Loucy (cell line): ENCODE measurements at regions not wholly inside any gene's neighbourhood (a gene's known extent, or its start where the extent isn't known, plus 50 kb on each side); places are given as distances from the start of the nearest gene placed in this dataset.

Experiments used
- H2AFZ ChIP-seq: fragments of 200-600 bp; sonication (generic); 2 replicates; pipeline ENCODE4 v1.6.0; 2016; ENCODE audit warnings: antibody characterized with exemption, mild to moderate bottlenecking, low read length, moderate library complexity
- H3F3A ChIP-seq: fragments of 200-600 bp; 2 replicates; pipeline ENCODE4 v1.6.0; 2016; ENCODE audit warnings: antibody characterized with exemption, low read depth, mild to moderate bottlenecking
- H3K27me3 ChIP-seq: fragments of 200-600 bp; sonication (generic); 2 replicates; pipeline ENCODE4 v1.6.1; 2014; ENCODE audit warnings: low read length, mild to moderate bottlenecking; ENCODE audit not compliant: insufficient read depth, poor library complexity, severe bottlenecking
- H3K36me3 ChIP-seq: fragments of 200-600 bp; sonication (generic); 2 replicates; pipeline ENCODE4 v1.6.1; 2016; ENCODE audit warnings: low read length; ENCODE audit not compliant: insufficient read depth
- H3K4me1 ChIP-seq: fragments of 200-600 bp; sonication (generic); 2 replicates; pipeline ENCODE4 v1.5.1; 2014; ENCODE audit warnings: low read length, mild to moderate bottlenecking; ENCODE audit not compliant: insufficient read depth, poor library complexity, severe bottlenecking
- H3K4me2 ChIP-seq: fragments of 200-600 bp; sonication (generic); 2 replicates; pipeline ENCODE4 v1.6.0; 2014; ENCODE audit warnings: antibody characterized with exemption, low read length, low read depth, mild to moderate bottlenecking; ENCODE audit not compliant: poor library complexity, severe bottlenecking
- H3K4me3 ChIP-seq: fragments of 200-600 bp; sonication (generic); 2 replicates; pipeline ENCODE4 v1.5.1; 2014; ENCODE audit warnings: low read length, mild to moderate bottlenecking, mixed read lengths; ENCODE audit not compliant: poor library complexity, severe bottlenecking
- H3K79me2 ChIP-seq: fragments of 200-600 bp; sonication (generic); 2 replicates; pipeline ENCODE4 v1.6.1; 2014; ENCODE audit warnings: low read length; ENCODE audit not compliant: insufficient read depth
- H3K9ac ChIP-seq: fragments of 200-600 bp; sonication (generic); 2 replicates; pipeline ENCODE4 v1.6.0; 2014; ENCODE audit warnings: mild to moderate bottlenecking, low read depth, low read length, moderate library complexity; ENCODE audit not compliant: poor library complexity, severe bottlenecking
- H3K9me2 ChIP-seq: fragments of 200-600 bp; sonication (generic); replicated peaks from 2 replicates; pipeline ENCODE4 v1.6.1; 2016; ENCODE audit warnings: low read depth, low read length, mixed read lengths
- H3K9me3 ChIP-seq: fragments of 200-600 bp; sonication (generic); 2 replicates; pipeline ENCODE4 v1.6.1; 2014; ENCODE audit warnings: mild to moderate bottlenecking, antibody characterized with exemption, low read length, low read depth; ENCODE audit not compliant: insufficient read depth
- H4K20me1 ChIP-seq: fragments of 200-600 bp; sonication (generic); 2 replicates; pipeline ENCODE4 v1.6.0; 2014; ENCODE audit warnings: antibody characterized with exemption, low read length, mild to moderate bottlenecking; ENCODE audit not compliant: insufficient read depth, poor library complexity, severe bottlenecking
- CTCF ChIP-seq: fragments of 200-600 bp; sonication (generic); conservative IDR thresholded peaks from 2 replicates; pipeline ENCODE4 v1.5.1; 2014; ENCODE audit warnings: mild to moderate bottlenecking, antibody characterized with exemption, low read length
- EZH2phosphoT487 ChIP-seq: fragments of 200-600 bp; IDR thresholded peaks from 2 replicates; pipeline ENCODE4 v1.6.1; 2018; ENCODE audit warnings: antibody characterized with exemption, mild to moderate bottlenecking, moderate library complexity, borderline replicate concordance

DNA sequence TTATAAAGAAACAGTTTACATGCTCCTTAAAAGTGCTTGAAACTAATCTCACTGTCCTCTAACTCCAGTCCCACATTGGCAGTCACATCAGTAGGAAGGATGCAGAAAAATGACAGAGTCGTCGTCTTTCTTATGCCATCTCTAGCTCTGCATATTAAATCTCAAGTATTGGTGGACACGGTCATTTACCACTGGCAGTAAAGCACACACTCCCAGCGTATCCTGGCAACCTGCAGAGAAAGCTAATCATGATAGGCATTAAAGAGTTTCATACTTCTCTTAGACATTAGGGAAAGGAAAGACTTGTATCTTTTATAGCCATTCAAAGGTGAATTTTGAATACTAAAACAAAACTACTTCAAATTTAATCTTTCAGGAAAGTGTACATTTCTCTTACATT is 202.0 kb upstream of the COBL start:
- H3K4me1 ChIP-seq: no peaks in the 10 kb centered on the region
- no peaks in the 10 kb centered on the region for H3K79me2 ChIP-seq
- H3K36me3 ChIP-seq: no peaks in the 10 kb centered on the region
- no peaks in the 10 kb centered on the region for H3K9me2 ChIP-seq
- H3F3A ChIP-seq: no peaks in the 10 kb centered on the region
- no peak overlapping the region for H3K9ac ChIP-seq
- no peaks in the 10 kb centered on the region for H3K9me3 ChIP-seq
- TF ChIP-seq EZH2phosphoT487 (no peak), CTCF (no peak)
- H3K4me2 ChIP-seq: no peak overlapping the region
- H3K27me3 ChIP-seq: no peaks in the 10 kb centered on the region
- H2AFZ ChIP-seq: no peak overlapping the region
- H3K4me3 ChIP-seq: no peak overlapping the region
- H4K20me1 ChIP-seq: no peaks in the 10 kb centered on the region

- H3K36me3 ChIP-seq: no peaks in the 10 kb centered on the region
- H4K20me1 ChIP-seq: no peaks in the 10 kb centered on the region
- no peak overlapping the region for H2AFZ ChIP-seq
- H3K27me3 ChIP-seq: no peaks in the 10 kb centered on the region
- no peak overlapping the region for H3K9ac ChIP-seq
- no peaks in the 10 kb centered on the region for H3K4me1 ChIP-seq
- H3K79me2 ChIP-seq: no peaks in the 10 kb centered on the region
- H3K9me2 ChIP-seq: no peaks in the 10 kb centered on the region
- H3K4me3 ChIP-seq: no peak overlapping the region
- TF ChIP-seq EZH2phosphoT487: no peak
- no peak for TF ChIP-seq CTCF
- no peaks in the 10 kb centered on the region for H3K9me3 ChIP-seq
- H3K4me2 ChIP-seq: no peak overlapping the region
- H3F3A ChIP-seq: no peaks in the 10 kb centered on the region
These were observed 200.6 kb upstream of the COBL start for GRCh38 chr7:51517187-51517586.

DNA sequence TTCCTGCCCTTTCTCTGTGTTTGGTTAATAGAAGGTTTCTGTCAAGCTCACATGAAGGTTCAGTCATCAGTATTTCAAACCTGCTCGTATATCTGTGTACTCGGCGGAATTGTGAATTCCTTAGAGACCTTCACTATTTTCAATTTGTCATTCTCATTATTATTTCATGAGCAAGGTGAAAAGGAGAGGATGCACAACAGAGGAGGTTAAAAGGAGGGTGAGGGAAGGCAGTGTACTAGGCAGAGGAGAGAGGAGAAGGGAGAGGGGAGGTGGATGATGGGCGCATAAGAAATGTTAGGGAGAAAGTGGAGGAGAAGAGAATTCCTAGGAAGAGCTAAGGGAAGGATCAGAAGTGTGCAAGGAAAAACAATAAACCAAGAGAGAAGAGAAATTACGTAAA is 185.0 kb upstream of the COBL start:
- Histone ChIP-seq H3K4me2 (no peak overlapping the region), H3K27me3 (no peaks in the 10 kb centered on the region), H3K4me3 (no peak overlapping the region), H3K9me3 (no peaks in the 10 kb centered on the region), H3K9ac (no peak overlapping the region), H3F3A (no peaks in the 10 kb centered on the region), H2AFZ (no peak overlapping the region), H4K20me1 (no peaks in the 10 kb centered on the region), H3K36me3 (no peaks in the 10 kb centered on the region), H3K4me1 (no peaks in the 10 kb centered on the region), H3K9me2 (no peaks in the 10 kb centered on the region), H3K79me2 (no peaks in the 10 kb centered on the region)
- no peak for TF ChIP-seq CTCF
- TF ChIP-seq EZH2phosphoT487: no peak
